Body of pancreas (tissue), 4 donors: ENCODE measurements at regions not wholly inside any gene's neighbourhood (a gene's known extent, or its start where the extent isn't known, plus 50 kb on each side); places are given as distances from the start of the nearest gene placed in this dataset.

Experiments
- POLR2A ChIP-seq, 3 donors: fragments of 450-650 bp; IDR thresholded peaks; one replicate each; pipeline ENCODE4 v1.6.1; 2016; ENCODE audit warnings: antibody characterized with exemption in 3 of 3, mild to moderate bottlenecking in 2 of 3
- TF ChIP-seq, protein P1 (sequence below), 7 experiments: fragments of 450-650 bp in 4 of 7; fragments of 200-600 bp in 3 of 7; sonication (generic) in 3 of 7; IDR thresholded peaks; one replicate each; pipeline ENCODE4 v1.5.1; 2016 to 2019; ENCODE audit warnings: antibody characterized with exemption in 7 of 7

DNA sequence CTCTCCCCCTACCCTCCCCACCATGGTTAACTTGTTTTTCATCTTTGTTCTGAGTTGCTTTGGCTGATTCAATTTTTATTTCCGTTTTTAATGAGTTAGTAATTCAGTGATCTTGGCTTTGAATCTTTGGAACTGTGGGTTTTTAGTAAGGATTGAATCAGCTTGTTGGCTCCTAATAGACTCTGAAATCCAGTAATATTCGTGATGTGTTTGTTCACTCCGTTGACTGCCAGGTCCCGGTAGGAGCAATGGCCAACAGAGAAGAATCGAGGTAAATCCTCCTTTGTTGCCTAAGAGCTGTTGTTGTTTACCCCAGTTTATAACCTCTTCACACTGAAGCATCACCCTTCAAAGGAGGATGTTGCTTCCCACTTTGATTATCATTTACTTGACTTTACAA is 92.7 kb downstream of the PCSK1 start:
- TF ChIP-seq, protein P1, sequence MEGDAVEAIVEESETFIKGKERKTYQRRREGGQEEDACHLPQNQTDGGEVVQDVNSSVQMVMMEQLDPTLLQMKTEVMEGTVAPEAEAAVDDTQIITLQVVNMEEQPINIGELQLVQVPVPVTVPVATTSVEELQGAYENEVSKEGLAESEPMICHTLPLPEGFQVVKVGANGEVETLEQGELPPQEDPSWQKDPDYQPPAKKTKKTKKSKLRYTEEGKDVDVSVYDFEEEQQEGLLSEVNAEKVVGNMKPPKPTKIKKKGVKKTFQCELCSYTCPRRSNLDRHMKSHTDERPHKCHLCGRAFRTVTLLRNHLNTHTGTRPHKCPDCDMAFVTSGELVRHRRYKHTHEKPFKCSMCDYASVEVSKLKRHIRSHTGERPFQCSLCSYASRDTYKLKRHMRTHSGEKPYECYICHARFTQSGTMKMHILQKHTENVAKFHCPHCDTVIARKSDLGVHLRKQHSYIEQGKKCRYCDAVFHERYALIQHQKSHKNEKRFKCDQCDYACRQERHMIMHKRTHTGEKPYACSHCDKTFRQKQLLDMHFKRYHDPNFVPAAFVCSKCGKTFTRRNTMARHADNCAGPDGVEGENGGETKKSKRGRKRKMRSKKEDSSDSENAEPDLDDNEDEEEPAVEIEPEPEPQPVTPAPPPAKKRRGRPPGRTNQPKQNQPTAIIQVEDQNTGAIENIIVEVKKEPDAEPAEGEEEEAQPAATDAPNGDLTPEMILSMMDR (IDR thresholded peaks at IDR 0.05) = no peak
- no peak for TF ChIP-seq POLR2A (IDR thresholded peaks at IDR 0.05)
